ENCODE measurements at regions not wholly inside any gene's neighbourhood (a gene's known extent, or its start where the extent isn't known, plus 50 kb on each side); places are given as distances from the start of the nearest gene placed in this dataset.
"Not testable (repeated sequence)": the region's sequence is repeated elsewhere in the genome, so short reads cannot be mapped to it uniquely, and the experiment has no call there.

DNA sequence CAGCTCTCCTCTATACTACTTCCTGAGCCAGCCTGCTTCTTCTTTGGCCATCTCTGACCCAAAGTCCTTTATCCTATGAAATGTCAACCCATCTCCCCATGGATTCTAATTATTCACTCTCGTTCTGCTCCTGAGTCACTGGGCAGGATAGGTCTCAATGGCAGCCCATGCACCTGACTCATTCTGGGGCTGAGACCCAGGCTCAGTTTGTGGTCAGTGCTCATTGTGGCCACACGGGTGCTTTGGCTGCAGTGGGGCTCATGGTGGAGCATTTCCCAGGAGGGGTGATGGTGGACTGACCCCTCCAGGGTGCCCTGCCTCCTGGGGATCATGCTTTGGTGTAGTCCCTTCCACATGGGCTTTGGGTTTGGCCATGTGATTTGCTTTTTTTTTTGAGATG, 154.8 kb upstream of the WSCD1 start:
- Histone ChIP-seq H3K36me3 (no peaks in the 10 kb centered on the region), H3K27ac (no peak overlapping the region), H3K27me3 (no peaks in the 10 kb centered on the region), H3K9me3 (no peaks in the 10 kb centered on the region), H3K4me1 (ENCODE audit: control insufficient read depth in 1 of 2, insufficient read depth in 1 of 2, low read depth in 1 of 2, low read length in 1 of 2) (no peaks in the 10 kb centered on the region), H3K4me3 (ENCODE audit: low read depth in 1 of 2, low read length in 1 of 2) (no peak overlapping the region)
- TF ChIP-seq CTCF (IDR thresholded peaks at IDR 0.05) = no peak

DNA sequence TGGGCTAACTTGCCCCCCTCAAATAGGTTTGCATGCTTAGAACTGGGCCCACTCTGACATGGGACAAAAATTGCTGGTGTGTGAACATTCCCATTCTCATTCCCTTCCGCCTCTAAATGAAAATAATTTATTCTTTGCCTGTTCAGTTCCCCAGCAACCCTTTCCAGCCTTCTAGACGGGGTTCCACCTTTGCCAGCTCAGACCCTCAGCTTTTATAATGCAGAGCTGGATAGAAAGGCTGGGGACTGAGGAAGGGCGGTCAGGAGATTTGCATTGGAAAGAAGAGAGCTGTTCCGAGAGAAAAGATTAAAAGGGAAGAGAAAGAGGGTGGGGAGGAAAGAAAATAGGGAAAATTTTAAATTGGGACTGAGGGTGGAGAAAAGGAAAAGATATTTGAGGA, 151.1 kb upstream of the WSCD1 start:
- H3K4me1 ChIP-seq (ENCODE audit: control insufficient read depth in 1 of 2, insufficient read depth in 1 of 2, low read depth in 1 of 2, low read length in 1 of 2) = no peaks in the 10 kb centered on the region
- H3K9me3 ChIP-seq = no peaks in the 10 kb centered on the region
- no peak overlapping the region for H3K4me3 ChIP-seq (ENCODE audit: low read depth in 1 of 2, low read length in 1 of 2)
- no peak for TF ChIP-seq CTCF (IDR thresholded peaks at IDR 0.05)
- H3K36me3 ChIP-seq = no peaks in the 10 kb centered on the region
- no peak overlapping the region for H3K27ac ChIP-seq
- no peaks in the 10 kb centered on the region for H3K27me3 ChIP-seq

DNA sequence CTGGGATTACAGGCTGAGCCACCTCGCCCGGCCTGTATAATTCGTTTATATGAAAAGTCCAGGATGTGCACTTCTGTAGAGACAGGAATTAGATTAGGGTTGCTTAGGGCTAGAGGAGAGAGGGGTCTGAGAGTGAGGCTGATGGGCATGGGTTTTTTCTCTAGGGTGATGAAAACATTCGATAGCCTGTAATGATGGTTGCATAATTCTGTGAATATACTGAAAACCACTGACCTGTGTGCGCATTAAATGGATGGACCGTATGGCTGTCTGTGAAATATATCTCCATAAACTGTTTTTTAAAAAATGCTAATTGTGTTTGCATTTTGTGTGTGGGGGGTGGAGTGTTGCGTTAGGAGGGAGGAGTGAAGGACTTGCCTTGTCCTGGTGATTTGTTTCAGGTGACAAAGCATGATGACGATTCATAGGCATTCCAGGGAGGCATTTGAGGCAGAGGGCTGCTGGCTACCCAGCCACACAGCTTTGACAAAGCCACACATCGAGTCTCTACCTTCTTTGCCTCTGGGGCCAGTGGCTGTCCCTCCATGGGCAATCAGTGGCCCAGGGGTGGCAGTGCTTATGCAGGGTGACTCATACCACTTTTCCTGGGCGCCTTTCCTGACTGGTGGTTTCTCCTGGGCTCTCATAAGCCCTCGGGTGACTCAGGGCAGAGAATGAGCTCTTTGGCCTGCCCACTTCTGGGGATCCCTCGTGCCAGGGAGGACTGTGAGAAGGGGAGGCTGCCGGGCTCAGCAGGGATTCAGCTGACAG, 148.5 kb upstream of the WSCD1 start:
- no peaks in the 10 kb centered on the region for H3K27me3 ChIP-seq
- no peak overlapping the region for H3K4me3 ChIP-seq (ENCODE audit: low read depth in 1 of 2, low read length in 1 of 2)
- no peak for TF ChIP-seq CTCF (IDR thresholded peaks at IDR 0.05)
- H3K36me3 ChIP-seq = no peaks in the 10 kb centered on the region
- H3K4me1 ChIP-seq (ENCODE audit: control insufficient read depth in 1 of 2, insufficient read depth in 1 of 2, low read depth in 1 of 2, low read length in 1 of 2) = no peaks in the 10 kb centered on the region
- H3K27ac ChIP-seq = no peak overlapping the region
- H3K9me3 ChIP-seq = no peaks in the 10 kb centered on the region

DNA sequence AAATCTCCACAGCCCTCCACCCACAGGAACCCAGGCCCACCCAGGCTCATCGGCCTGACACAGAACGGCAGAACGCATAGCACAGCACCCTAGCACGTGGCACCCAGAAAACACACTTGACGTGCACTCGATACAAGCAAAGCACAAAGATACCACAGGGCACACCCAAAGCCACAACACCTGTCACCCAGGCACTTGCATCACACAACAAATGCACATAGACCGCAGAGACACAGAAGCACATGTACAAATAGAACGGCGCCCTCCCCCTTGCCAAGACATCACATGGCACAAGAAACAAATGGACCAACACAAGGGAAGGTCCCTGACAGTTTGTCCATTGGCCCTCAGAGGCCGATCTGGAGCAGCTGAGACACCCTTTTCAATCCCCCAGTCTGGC, 147.7 kb upstream of the WSCD1 start:
- H3K4me1 ChIP-seq (ENCODE audit: control insufficient read depth in 1 of 2, insufficient read depth in 1 of 2, low read depth in 1 of 2, low read length in 1 of 2) = no peaks in the 10 kb centered on the region
- no peaks in the 10 kb centered on the region for H3K36me3 ChIP-seq
- no peaks in the 10 kb centered on the region for H3K9me3 ChIP-seq
- no peak overlapping the region for H3K27ac ChIP-seq
- no peaks in the 10 kb centered on the region for H3K27me3 ChIP-seq
- no peak for TF ChIP-seq CTCF (IDR thresholded peaks at IDR 0.05)
- H3K4me3 ChIP-seq (ENCODE audit: low read depth in 1 of 2, low read length in 1 of 2) = no peak overlapping the region

DNA sequence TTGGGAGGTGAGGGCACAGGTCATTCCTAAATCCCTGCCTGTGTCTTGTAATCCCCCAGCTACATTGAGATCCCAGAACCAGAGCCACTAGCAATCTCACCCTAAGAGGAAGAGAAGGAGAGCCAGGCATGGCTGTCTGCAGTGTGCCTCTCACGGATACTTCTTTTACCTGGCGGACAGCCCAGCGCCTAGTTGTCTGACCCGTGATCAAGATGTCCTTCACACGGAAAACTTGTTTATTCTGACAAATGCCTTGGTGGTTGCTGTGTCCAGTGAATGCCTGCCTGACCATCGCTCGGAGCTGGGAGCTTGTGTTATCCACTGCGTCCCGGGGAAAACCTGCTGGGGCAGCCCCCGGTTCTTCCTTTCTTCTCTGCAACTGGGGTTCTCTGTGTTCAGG, 140.5 kb upstream of the WSCD1 start:
- Histone ChIP-seq H3K4me3 (ENCODE audit: low read depth in 1 of 2, low read length in 1 of 2) (no peak overlapping the region), H3K27ac (no peak overlapping the region), H3K27me3 (no peaks in the 10 kb centered on the region), H3K36me3 (no peaks in the 10 kb centered on the region), H3K9me3 (no peaks in the 10 kb centered on the region), H3K4me1 (ENCODE audit: control insufficient read depth in 1 of 2, insufficient read depth in 1 of 2, low read depth in 1 of 2, low read length in 1 of 2) (no peaks in the 10 kb centered on the region)
- TF ChIP-seq CTCF (IDR thresholded peaks at IDR 0.05) = no peak

DNA sequence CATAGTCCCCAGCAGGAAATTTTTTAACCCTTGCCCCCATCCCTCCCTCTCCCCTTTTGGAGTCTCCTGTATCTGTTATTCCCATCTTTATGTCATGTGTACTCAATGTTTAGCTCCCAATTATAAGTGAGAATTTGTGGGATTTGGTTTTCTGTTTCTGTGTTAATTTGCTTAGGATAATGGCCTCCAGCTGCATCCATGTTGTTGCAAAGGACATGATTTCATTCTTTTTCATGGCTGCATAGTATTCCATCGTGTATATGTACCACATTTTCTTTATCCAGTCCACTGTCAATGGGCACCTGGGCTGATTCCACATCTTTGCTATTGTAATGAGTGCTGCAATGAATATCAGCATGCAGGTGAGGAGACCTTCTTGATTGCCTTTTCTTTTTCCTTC, 139.6 kb upstream of the WSCD1 start:
- H3K4me1 ChIP-seq (ENCODE audit: control insufficient read depth in 1 of 2, insufficient read depth in 1 of 2, low read depth in 1 of 2, low read length in 1 of 2); H3K27ac ChIP-seq; H3K4me3 ChIP-seq (ENCODE audit: low read depth in 1 of 2, low read length in 1 of 2); H3K9me3 ChIP-seq; H3K36me3 ChIP-seq; H3K27me3 ChIP-seq: not testable (repeated sequence)
